LNCAP (cell line): ENCODE measurements at regions not wholly inside any gene's neighbourhood (a gene's known extent, or its start where the extent isn't known, plus 50 kb on each side); places are given as distances from the start of the nearest gene placed in this dataset.

Experiments
- TF ChIP-seq, protein P1 (sequence below): fragments of 450-650 bp; IDR thresholded peaks from 2 replicates; pipeline ENCODE4 v1.5.1; 2017; ENCODE audit warnings: mild to moderate bottlenecking

DNA sequence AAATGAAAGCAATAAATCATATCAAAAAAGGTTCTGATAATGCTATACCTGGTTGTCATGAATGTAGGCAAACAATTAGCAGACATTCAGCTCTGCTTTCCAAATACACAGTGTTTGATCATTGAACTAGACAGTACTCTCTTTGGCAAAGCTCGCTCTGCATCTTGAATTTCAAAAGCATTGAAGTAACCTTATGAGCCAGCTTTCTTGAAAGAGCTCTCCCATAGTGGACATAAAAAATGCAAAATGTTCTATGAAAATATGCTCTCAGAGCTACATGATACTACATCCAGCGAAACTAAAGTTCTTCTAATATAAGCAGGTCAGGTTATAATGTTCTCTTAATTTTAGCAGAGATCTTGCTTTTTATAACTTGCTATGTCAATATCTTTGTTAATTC lies 533.4 kb downstream of the CSNK1G3 start:
- TF ChIP-seq, protein P1, sequence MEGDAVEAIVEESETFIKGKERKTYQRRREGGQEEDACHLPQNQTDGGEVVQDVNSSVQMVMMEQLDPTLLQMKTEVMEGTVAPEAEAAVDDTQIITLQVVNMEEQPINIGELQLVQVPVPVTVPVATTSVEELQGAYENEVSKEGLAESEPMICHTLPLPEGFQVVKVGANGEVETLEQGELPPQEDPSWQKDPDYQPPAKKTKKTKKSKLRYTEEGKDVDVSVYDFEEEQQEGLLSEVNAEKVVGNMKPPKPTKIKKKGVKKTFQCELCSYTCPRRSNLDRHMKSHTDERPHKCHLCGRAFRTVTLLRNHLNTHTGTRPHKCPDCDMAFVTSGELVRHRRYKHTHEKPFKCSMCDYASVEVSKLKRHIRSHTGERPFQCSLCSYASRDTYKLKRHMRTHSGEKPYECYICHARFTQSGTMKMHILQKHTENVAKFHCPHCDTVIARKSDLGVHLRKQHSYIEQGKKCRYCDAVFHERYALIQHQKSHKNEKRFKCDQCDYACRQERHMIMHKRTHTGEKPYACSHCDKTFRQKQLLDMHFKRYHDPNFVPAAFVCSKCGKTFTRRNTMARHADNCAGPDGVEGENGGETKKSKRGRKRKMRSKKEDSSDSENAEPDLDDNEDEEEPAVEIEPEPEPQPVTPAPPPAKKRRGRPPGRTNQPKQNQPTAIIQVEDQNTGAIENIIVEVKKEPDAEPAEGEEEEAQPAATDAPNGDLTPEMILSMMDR, result no peak

DNA sequence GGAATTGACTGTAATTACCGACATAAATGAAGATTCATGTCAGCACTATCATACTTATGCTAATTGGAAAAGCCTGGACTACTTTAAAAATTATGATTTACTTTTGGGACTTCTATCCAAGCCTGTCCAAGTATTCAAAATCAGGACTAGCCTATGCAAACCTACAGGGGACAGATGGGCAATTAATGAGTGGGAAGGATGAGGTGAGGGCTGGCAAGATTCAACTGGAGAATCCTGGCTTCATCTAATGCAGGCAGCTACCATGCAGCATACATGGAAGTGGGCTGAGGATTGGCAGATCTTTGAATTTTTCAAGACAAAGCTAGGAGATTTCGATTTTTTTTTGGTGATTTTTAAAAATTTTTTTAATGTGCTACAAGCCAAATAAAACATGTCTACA lies 532.6 kb downstream of the CSNK1G3 start:
- TF ChIP-seq, protein P1, result no peak

DNA sequence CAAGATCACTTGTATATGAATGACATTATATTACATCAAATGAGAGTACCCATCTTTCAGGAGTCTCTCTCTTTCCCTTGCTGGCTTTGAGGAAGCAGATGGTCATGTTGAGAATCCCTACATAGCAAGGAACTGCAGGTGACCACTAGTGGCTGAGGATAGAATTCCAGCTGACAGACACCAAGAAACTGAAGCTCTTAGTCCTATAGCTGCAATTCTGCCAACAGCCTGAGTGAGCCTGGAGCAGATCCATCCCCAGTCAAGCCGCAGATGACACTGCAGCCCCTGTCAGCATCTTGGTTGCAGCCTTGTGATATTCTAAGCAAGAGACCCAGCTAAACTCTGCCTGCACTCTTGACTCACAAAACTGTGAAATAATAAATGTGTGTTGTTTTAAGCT lies 531.5 kb downstream of the CSNK1G3 start:
- TF ChIP-seq, protein P1, result no peak

DNA sequence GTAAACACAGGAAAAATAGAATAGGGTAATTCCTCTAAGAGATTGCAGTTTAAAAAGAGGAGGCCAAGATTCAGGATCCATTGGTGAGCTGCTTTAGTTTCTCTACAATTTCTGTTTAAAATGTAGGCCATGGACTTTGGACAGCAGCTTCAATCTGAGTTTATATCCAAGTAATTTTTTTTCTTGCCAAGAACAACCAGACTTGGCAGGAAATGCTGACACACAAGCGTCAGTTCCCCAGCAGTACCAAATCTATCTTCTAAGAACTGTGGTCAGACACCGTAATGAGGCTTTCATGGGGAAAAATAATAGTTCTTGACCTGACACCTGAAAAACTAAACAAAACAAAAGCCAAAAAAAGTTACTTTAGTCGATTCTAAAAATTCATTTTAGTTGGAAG lies 528.8 kb downstream of the CSNK1G3 start:
- TF ChIP-seq, protein P1, result no peak

DNA sequence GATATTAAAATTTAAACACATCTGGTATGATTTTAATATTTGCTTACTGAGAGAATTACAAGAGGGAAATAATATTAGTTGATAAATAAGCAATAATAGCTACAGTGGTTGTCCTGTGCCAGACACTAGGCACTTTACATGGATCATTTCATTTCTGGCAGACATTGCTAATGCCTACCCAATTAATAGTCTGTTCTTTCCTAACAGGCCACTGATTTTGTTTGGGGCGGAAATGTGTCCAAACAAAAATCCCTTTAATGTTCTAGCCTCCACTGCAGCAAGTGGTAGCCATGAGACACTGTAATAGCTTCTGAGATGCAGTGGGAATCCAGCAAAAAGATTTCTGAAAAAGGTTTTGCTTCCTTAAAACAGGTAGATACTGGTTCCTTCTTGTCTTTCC lies 527.4 kb downstream of the CSNK1G3 start:
- TF ChIP-seq, protein P1, result no peak

GRCh38 chr5:124036786-124037185 lies 524.8 kb downstream of the CSNK1G3 start:
- TF ChIP-seq, protein P1, result no peak

GRCh38 chr5:124034963-124035362 lies 523.0 kb downstream of the CSNK1G3 start:
- TF ChIP-seq, protein P1, result no peak

- TF ChIP-seq, protein P1, result no peak
These were observed 522.2 kb downstream of the CSNK1G3 start for GRCh38 chr5:124034083-124034700.
